Astrocyte (in vitro differentiated cells and primary cell): ENCODE measurements at regions not wholly inside any gene's neighbourhood (a gene's known extent, or its start where the extent isn't known, plus 50 kb on each side); places are given as distances from the start of the nearest gene placed in this dataset.
A peak's percentile ranks its signal among the peaks of the same experiment; 100 is the strongest.

ENCODE experiments used
- DNase-seq: peaks from one replicate; pipeline ENCODE4 v3.0.0-alpha.2; 2010; ENCODE audit warnings: low read depth
- FAIRE-seq: peaks from 2 replicates; lab custom pipeline; 2011; peaks lifted over from hg19 to GRCh38; lab: Jason Lieb, UNC
- H2AFZ ChIP-seq: 2 replicates; pipeline ENCODE4 v1.6.0; 2012; ENCODE audit warnings: low read depth, low read length, inconsistent platforms
- H3K27ac ChIP-seq: 2 replicates; pipeline ENCODE4 v1.5.1; 2011; ENCODE audit warnings: low read depth, low read length, inconsistent platforms
- H3K27me3 ChIP-seq: 2 replicates; pipeline ENCODE4 v1.6.0; 2011; ENCODE audit warnings: low read length, inconsistent platforms; ENCODE audit not compliant: insufficient read depth
- H3K36me3 ChIP-seq: 2 replicates; pipeline ENCODE4 v1.5.1; 2011; ENCODE audit warnings: low read length, inconsistent platforms; ENCODE audit not compliant: insufficient read depth
- H3K4me1 ChIP-seq: 2 replicates; pipeline ENCODE4 v1.5.1; 2011; ENCODE audit warnings: low read length, inconsistent platforms; ENCODE audit not compliant: insufficient read depth
- H3K4me2 ChIP-seq: 2 replicates; pipeline ENCODE4 v1.6.0; 2012; ENCODE audit warnings: low read length, inconsistent platforms
- H3K4me3 ChIP-seq: 2 replicates; pipeline ENCODE4 v1.5.1; 2011; ENCODE audit warnings: low read depth, mild to moderate bottlenecking, low read length, inconsistent platforms; ENCODE audit not compliant: insufficient read depth
- H3K79me2 ChIP-seq: 2 replicates; pipeline ENCODE4 v1.6.0; 2012; ENCODE audit warnings: mild to moderate bottlenecking, low read length, inconsistent platforms; ENCODE audit not compliant: insufficient read depth
- H3K9ac ChIP-seq: 2 replicates; pipeline ENCODE4 v1.6.0; 2012; ENCODE audit warnings: mild to moderate bottlenecking, low read length, inconsistent platforms
- H3K9me3 ChIP-seq: 2 replicates; pipeline ENCODE4 v1.5.1; 2012; ENCODE audit warnings: low read depth, mild to moderate bottlenecking, low read length, inconsistent platforms; ENCODE audit not compliant: insufficient read depth
- H4K20me1 ChIP-seq: 2 replicates; pipeline ENCODE4 v1.6.0; 2012; ENCODE audit warnings: low read length, inconsistent platforms; ENCODE audit not compliant: insufficient read depth
- H3K27ac Mint-ChIP-seq: one replicate; pipeline ENCODE4 v1.8.0; 2021; ENCODE audit warnings: mild to moderate bottlenecking, mixed read lengths; ENCODE audit not compliant: unreplicated experiment
- H3K27me3 Mint-ChIP-seq: one replicate; pipeline ENCODE4 v1.8.0; 2021; ENCODE audit warnings: low read depth, mixed read lengths; ENCODE audit not compliant: unreplicated experiment
- H3K36me3 Mint-ChIP-seq: one replicate; pipeline ENCODE4 v1.8.0; 2021; ENCODE audit warnings: low read depth, mixed read lengths; ENCODE audit not compliant: unreplicated experiment
- H3K4me1 Mint-ChIP-seq: one replicate; pipeline ENCODE4 v1.8.0; 2021; ENCODE audit warnings: low read depth, mixed read lengths; ENCODE audit not compliant: unreplicated experiment
- H3K4me3 Mint-ChIP-seq: one replicate; pipeline ENCODE4 v1.8.0; 2021; ENCODE audit warnings: mild to moderate bottlenecking, moderate library complexity, mixed read lengths; ENCODE audit not compliant: unreplicated experiment
- H3K9me3 Mint-ChIP-seq: one replicate; pipeline ENCODE4 v1.8.0; 2021; ENCODE audit warnings: mild to moderate bottlenecking, mixed read lengths; ENCODE audit not compliant: unreplicated experiment
- CTCF ChIP-seq: IDR thresholded peaks from 2 replicates; pipeline ENCODE4 v1.5.1; 2011; ENCODE audit warnings: low read depth, mild to moderate bottlenecking, inconsistent platforms, low read length, moderate library complexity; ENCODE audit not compliant: insufficient read depth
- EZH2 ChIP-seq: IDR thresholded peaks from 2 replicates; pipeline ENCODE4 v1.6.1; 2012; ENCODE audit warnings: mild to moderate bottlenecking, low read length, inconsistent platforms; ENCODE audit not compliant: insufficient read depth

GRCh38 chr4:149980121-149980682 lies 98.0 kb upstream of the DCLK2 start:
- H3K4me3 Mint-ChIP-seq: no peak overlapping the region
- Histone ChIP-seq H3K27ac (no peak overlapping the region), H3K4me2 (no peak overlapping the region)

GRCh38 chr4:149980941-149981340 lies 97.3 kb upstream of the DCLK2 start:
- FAIRE-seq: peak; percentile 98

More at GRCh38 chr4:149980121-149980682, 98.0 kb upstream of the DCLK2 start:
- H3K36me3 Mint-ChIP-seq: no peaks in the 10 kb centered on the region
- Histone ChIP-seq H4K20me1 (no peaks in the 10 kb centered on the region), H3K4me3 (no peak overlapping the region), H3K9me3 (no peaks in the 10 kb centered on the region), H3K9ac (no peak overlapping the region), H3K36me3 (no peaks in the 10 kb centered on the region), H2AFZ (no peak overlapping the region), H3K27me3 (no peaks in the 10 kb centered on the region), H3K4me1 (no peaks in the 10 kb centered on the region), H3K79me2 (no peaks in the 10 kb centered on the region)
- H3K4me1 Mint-ChIP-seq: peaks cover 2% of the 10 kb centered on the region
- no peak for FAIRE-seq
- no peak for DNase-seq
- TF ChIP-seq EZH2: no peak
- no peak for TF ChIP-seq CTCF
- no peaks in the 10 kb centered on the region for H3K27me3 Mint-ChIP-seq
- no peaks in the 10 kb centered on the region for H3K9me3 Mint-ChIP-seq
- H3K27ac Mint-ChIP-seq: no peak overlapping the region

More at GRCh38 chr4:149980941-149981340, 97.3 kb upstream of the DCLK2 start:
- Mint-ChIP-seq H3K36me3 (no peaks in the 10 kb centered on the region), H3K9me3 (no peaks in the 10 kb centered on the region), H3K27ac (no peak overlapping the region), H3K4me3 (no peak overlapping the region), H3K4me1 (peaks cover 2% of the 10 kb centered on the region), H3K27me3 (no peaks in the 10 kb centered on the region)
- no peak overlapping the region for H3K4me2 ChIP-seq
- H4K20me1 ChIP-seq: no peaks in the 10 kb centered on the region
- no peak overlapping the region for H3K4me3 ChIP-seq
- no peak overlapping the region for H3K27ac ChIP-seq
- H3K27me3 ChIP-seq: no peaks in the 10 kb centered on the region
- H3K9me3 ChIP-seq: no peaks in the 10 kb centered on the region
- no peaks in the 10 kb centered on the region for H3K4me1 ChIP-seq
- no peaks in the 10 kb centered on the region for H3K79me2 ChIP-seq
- DNase-seq: peak; percentile 44
- TF ChIP-seq CTCF (peak; percentile 83), EZH2 (no peak)
- no peak overlapping the region for H2AFZ ChIP-seq
- H3K36me3 ChIP-seq: no peaks in the 10 kb centered on the region
- no peak overlapping the region for H3K9ac ChIP-seq
